CD14-positive monocyte (primary cell): ENCODE measurements at regions not wholly inside any gene's neighbourhood (a gene's known extent, or its start where the extent isn't known, plus 50 kb on each side); places are given as distances from the start of the nearest gene placed in this dataset.

Experiments
- DNase-seq, 3 donors: peaks; one replicate each; pipeline ENCODE4 v3.0.0-alpha.2; 2011 to 2022
- H2AFZ ChIP-seq: 2 replicates; pipeline ENCODE4 v1.6.0; 2012; ENCODE audit warnings: mild to moderate bottlenecking, low read depth, low read length, inconsistent platforms; ENCODE audit not compliant: insufficient read depth, poor library complexity, severe bottlenecking
- H3K27ac ChIP-seq, 2 donors: 1 replicate in 1 of 2; 2 replicates in 1 of 2; pipeline ENCODE4 v1.5.1; 2012 to 2013; ENCODE audit warnings: low read length in 2 of 2, control low read depth in 1 of 2, inconsistent platforms in 1 of 2, low read depth in 1 of 2, mild to moderate bottlenecking in 1 of 2
- H3K27me3 ChIP-seq, 2 donors: one replicate each; pipeline versions ENCODE4 v1.6.0 to v1.6.1; 2011 to 2013; ENCODE audit warnings: low read length in 2 of 2; ENCODE audit not compliant: control insufficient read depth in 2 of 2, insufficient read depth in 2 of 2
- H3K36me3 ChIP-seq, 2 donors: replicated peaks in 1 of 2; 1 replicate in 1 of 2; 2 replicates in 1 of 2; pipeline versions ENCODE4 v1.5.1 to v1.6.1; 2012 to 2013; ENCODE audit warnings: low read length in 2 of 2, control low read depth in 1 of 2, inconsistent platforms in 1 of 2, mild to moderate bottlenecking in 1 of 2; ENCODE audit not compliant: insufficient read depth in 2 of 2, control insufficient read depth in 1 of 2
- H3K4me1 ChIP-seq, 2 donors: 1 replicate in 1 of 2; 2 replicates in 1 of 2; pipeline versions ENCODE4 v1.5.1 to v1.6.1; 2012 to 2013; ENCODE audit warnings: low read length in 2 of 2, control low read depth in 1 of 2, inconsistent platforms in 1 of 2, mild to moderate bottlenecking in 1 of 2, moderate library complexity in 1 of 2; ENCODE audit not compliant: insufficient read depth in 2 of 2, control insufficient read depth in 1 of 2
- H3K4me2 ChIP-seq: replicated peaks from 2 replicates; pipeline ENCODE3; 2012; ENCODE audit warnings: low read length, moderate library complexity, mild to moderate bottlenecking; ENCODE audit not compliant: poor library complexity, severe bottlenecking; ENCODE audit errors: extremely low read depth
- H3K4me3 ChIP-seq, 3 experiments: fragments of 200-600 bp in 1 of 3; sonication (generic) in 1 of 3; replicated peaks in 1 of 3; 1 replicate in 2 of 3; 2 replicates in 1 of 3; pipeline ENCODE4 v1.5.1; 2011 to 2013; ENCODE audit warnings: low read length in 3 of 3, mild to moderate bottlenecking in 3 of 3, control low read depth in 2 of 3, low read depth in 2 of 3, inconsistent platforms in 1 of 3, moderate library complexity in 1 of 3
- H3K79me2 ChIP-seq: 2 replicates; pipeline ENCODE4 v1.6.0; 2012; ENCODE audit warnings: mild to moderate bottlenecking, control low read depth, inconsistent platforms, low read length, moderate library complexity; ENCODE audit not compliant: insufficient read depth
- H3K9ac ChIP-seq: 2 replicates; pipeline ENCODE4 v1.6.0; 2017; ENCODE audit warnings: low read length, mild to moderate bottlenecking; ENCODE audit not compliant: insufficient read depth, poor library complexity, severe bottlenecking
- H3K9me3 ChIP-seq, 2 donors: replicated peaks in 1 of 2; 1 replicate in 1 of 2; 2 replicates in 1 of 2; pipeline versions ENCODE4 v1.5.1 to v1.6.1; 2012 to 2013; ENCODE audit warnings: low read length in 2 of 2, control low read depth in 1 of 2; ENCODE audit not compliant: control insufficient read depth in 1 of 2, insufficient read depth in 1 of 2
- H4K20me1 ChIP-seq: 2 replicates; pipeline ENCODE4 v1.6.0; 2012; ENCODE audit warnings: mild to moderate bottlenecking, low read length, control low read depth, moderate library complexity; ENCODE audit not compliant: insufficient read depth
- H3K27ac Mint-ChIP-seq, 7 donors: one replicate each; pipeline ENCODE4 v1.8.0; 2020; ENCODE audit warnings: mild to moderate bottlenecking in 7 of 7, mixed read lengths in 7 of 7, moderate library complexity in 6 of 7, inconsistent platforms in 2 of 7
- H3K27me3 Mint-ChIP-seq, 3 donors: one replicate each; pipeline ENCODE4 v1.8.0; 2021 to 2022; ENCODE audit warnings: low read depth in 3 of 3, mild to moderate bottlenecking in 3 of 3, mixed read lengths in 3 of 3, moderate library complexity in 3 of 3, inconsistent platforms in 1 of 3
- H3K36me3 Mint-ChIP-seq, 2 donors: one replicate each; pipeline ENCODE4 v1.8.0; 2020; ENCODE audit warnings: mixed read lengths in 2 of 2, inconsistent platforms in 1 of 2, mild to moderate bottlenecking in 1 of 2
- H3K4me1 Mint-ChIP-seq: one replicate; pipeline ENCODE4 v1.8.0; 2020; ENCODE audit warnings: mild to moderate bottlenecking, mixed read lengths
- H3K4me3 Mint-ChIP-seq, 2 donors: one replicate each; pipeline ENCODE4 v1.8.0; 2020; ENCODE audit warnings: mild to moderate bottlenecking in 2 of 2, mixed read lengths in 2 of 2, moderate library complexity in 1 of 2
- H3K9me3 Mint-ChIP-seq, 7 donors: one replicate each; pipeline ENCODE4 v1.8.0; 2020 to 2022; ENCODE audit warnings: mixed read lengths in 7 of 7, mild to moderate bottlenecking in 6 of 7, moderate library complexity in 6 of 7, inconsistent platforms in 2 of 7
- WGBS: methylation state at CpG from one replicate; pipeline ENCODE4 v1.1.5; 2013; ENCODE audit warnings: missing lambda C conversion rate; ENCODE audit not compliant: insufficient coverage; 5-methylcytosine and 5-hydroxymethylcytosine counted together
- intact Hi-C, 2 donors: fragments of 100-400 bp; cut with micrococcal nuclease; formaldehyde crosslinking; loops; one replicate each; pipeline versions ENCODE4 v1.15.0 to v1.15.1; 2023
- TF ChIP-seq, protein P1 (sequence below): fragments of 200-600 bp; IDR thresholded peaks from one replicate; pipeline ENCODE4 v1.8.0; 2022; ENCODE audit warnings: antibody characterized with exemption, mild to moderate bottlenecking

GRCh38 chr6:26179675-26180074, 92.4 kb downstream of the HFE start:
- Histone ChIP-seq H3K4me2 (no peak overlapping the region), H3K79me2 (peaks cover 3% of the 10 kb centered on the region), H3K36me3 (no peaks in the 10 kb centered on the region), H3K27ac (no peak overlapping the region), H3K9ac (no peak overlapping the region), H3K4me3 (no peak overlapping the region), H2AFZ (no peak overlapping the region), H4K20me1 (no peaks in the 10 kb centered on the region), H3K9me3 (no peaks in the 10 kb centered on the region), H3K27me3 (no peaks in the 10 kb centered on the region), H3K4me1 (peaks cover 11 to 18% of the 10 kb centered on the region in 2 donors)
- TF ChIP-seq, protein P1, sequence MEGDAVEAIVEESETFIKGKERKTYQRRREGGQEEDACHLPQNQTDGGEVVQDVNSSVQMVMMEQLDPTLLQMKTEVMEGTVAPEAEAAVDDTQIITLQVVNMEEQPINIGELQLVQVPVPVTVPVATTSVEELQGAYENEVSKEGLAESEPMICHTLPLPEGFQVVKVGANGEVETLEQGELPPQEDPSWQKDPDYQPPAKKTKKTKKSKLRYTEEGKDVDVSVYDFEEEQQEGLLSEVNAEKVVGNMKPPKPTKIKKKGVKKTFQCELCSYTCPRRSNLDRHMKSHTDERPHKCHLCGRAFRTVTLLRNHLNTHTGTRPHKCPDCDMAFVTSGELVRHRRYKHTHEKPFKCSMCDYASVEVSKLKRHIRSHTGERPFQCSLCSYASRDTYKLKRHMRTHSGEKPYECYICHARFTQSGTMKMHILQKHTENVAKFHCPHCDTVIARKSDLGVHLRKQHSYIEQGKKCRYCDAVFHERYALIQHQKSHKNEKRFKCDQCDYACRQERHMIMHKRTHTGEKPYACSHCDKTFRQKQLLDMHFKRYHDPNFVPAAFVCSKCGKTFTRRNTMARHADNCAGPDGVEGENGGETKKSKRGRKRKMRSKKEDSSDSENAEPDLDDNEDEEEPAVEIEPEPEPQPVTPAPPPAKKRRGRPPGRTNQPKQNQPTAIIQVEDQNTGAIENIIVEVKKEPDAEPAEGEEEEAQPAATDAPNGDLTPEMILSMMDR: no peak
- Mint-ChIP-seq H3K27me3 (peaks cover 0 to 1% (median 0%) of the 10 kb centered on the region in 3 donors), H3K4me3 (no peak overlapping the region), H3K36me3 (no peaks in the 10 kb centered on the region), H3K4me1 (peaks cover 18% of the 10 kb centered on the region), H3K9me3 (peaks cover 0 to 3% (median 0%) of the 10 kb centered on the region in 7 donors), H3K27ac (no peak overlapping the region)
- WGBS: no CpG with 5 or more reads among the region's 1 CpG
- intact Hi-C loops: loop anchor here in 1 of 2 donors (10.0 kb wide), 1 partner anchor 395 kb away; no protein-coding TSS in a partner anchor
- no peak for DNase-seq

- DNase-seq: no peak
- Mint-ChIP-seq H3K27me3 (peaks cover 0 to 1% (median 0%) of the 10 kb centered on the region in 3 donors), H3K4me3 (no peak overlapping the region), H3K36me3 (no peaks in the 10 kb centered on the region), H3K9me3 (peaks cover 0 to 3% (median 0%) of the 10 kb centered on the region in 7 donors), H3K27ac (no peak overlapping the region), H3K4me1 (peaks cover 17% of the 10 kb centered on the region)
- no peaks in the 10 kb centered on the region for H4K20me1 ChIP-seq
- no peaks in the 10 kb centered on the region for H3K79me2 ChIP-seq
- no peaks in the 10 kb centered on the region for H3K27me3 ChIP-seq
- H2AFZ ChIP-seq: no peak overlapping the region
- no peaks in the 10 kb centered on the region for H3K36me3 ChIP-seq
- H3K4me3 ChIP-seq: no peak overlapping the region
- 91% methylated on average over 3 of the region's 7 CpGs for WGBS
- no peak overlapping the region for H3K9ac ChIP-seq
- intact Hi-C loops: no loop called here
- TF ChIP-seq, protein P1: no peak
- H3K27ac ChIP-seq: no peak overlapping the region
- H3K4me2 ChIP-seq: no peak overlapping the region
- H3K4me1 ChIP-seq: peaks cover 11 to 19% of the 10 kb centered on the region in 2 donors
- no peaks in the 10 kb centered on the region for H3K9me3 ChIP-seq
Observed at GRCh38 chr6:26180346-26180745, 93.1 kb downstream of the HFE start.
